H1 (cell line): ENCODE measurements at regions not wholly inside any gene's neighbourhood (a gene's known extent, or its start where the extent isn't known, plus 50 kb on each side); places are given as distances from the start of the nearest gene placed in this dataset.
A peak's percentile ranks its signal among the peaks of the same experiment; 100 is the strongest.

Experiments used
- CTCF ChIA-PET: fragments of 300-600 bp; sonication (Branson Sonifier 250); formaldehyde crosslinking; loops from one replicate; lab custom pipeline; 2021; ENCODE audit not compliant: partially characterized antibody; lab: Charles Lee
- POLR2A ChIA-PET: fragments of 300-600 bp; sonication (Branson Sonifier 250); formaldehyde crosslinking; loops from one replicate; lab custom pipeline; 2021; ENCODE audit warnings: inconsistent platforms; ENCODE audit not compliant: partially characterized antibody; lab: Charles Lee
- DNase-seq, 2 experiments: peaks; one replicate each; pipeline versions ENCODE4 v3.0.0 to v3.0.0-alpha.2; 2010 to 2022; ENCODE audit warnings: low spot score in 2 of 2, low read depth in 1 of 2, mixed read lengths in 1 of 2
- FAIRE-seq: peaks from 2 replicates; lab custom pipeline; 2011; peaks lifted over from hg19 to GRCh38; lab: Jason Lieb, UNC
- H2AFZ ChIP-seq: 2 replicates; pipeline ENCODE4 v1.8.1; 2012; ENCODE audit warnings: low read length, inconsistent platforms
- H2AK5ac ChIP-seq: 2 replicates; pipeline ENCODE4 v1.6.1; 2013; ENCODE audit warnings: low read depth, low read length
- H2BK120ac ChIP-seq: replicated peaks from 2 replicates; pipeline ENCODE3; 2013; ENCODE audit warnings: low read depth, low read length, inconsistent platforms
- H2BK12ac ChIP-seq: 2 replicates; pipeline ENCODE4 v1.6.1; 2013; ENCODE audit warnings: low read depth, low read length
- H2BK15ac ChIP-seq: 2 replicates; pipeline ENCODE4 v1.6.1; 2013; ENCODE audit warnings: low read length
- H2BK20ac ChIP-seq: 2 replicates; pipeline ENCODE4 v1.6.1; 2013; ENCODE audit warnings: low read length
- H2BK5ac ChIP-seq: 2 replicates; pipeline ENCODE4 v1.6.1; 2013; ENCODE audit warnings: low read depth, low read length
- H3K14ac ChIP-seq: 2 replicates; pipeline ENCODE4 v1.6.1; 2013; ENCODE audit warnings: inconsistent platforms; ENCODE audit not compliant: insufficient read length
- H3K18ac ChIP-seq: 2 replicates; pipeline ENCODE4 v1.6.1; 2013; ENCODE audit warnings: low read length; ENCODE audit errors: extremely low read depth
- H3K23ac ChIP-seq: 2 replicates; pipeline ENCODE4 v1.6.1; 2013; ENCODE audit warnings: inconsistent platforms; ENCODE audit not compliant: insufficient read length
- H3K23me2 ChIP-seq: 2 replicates; pipeline ENCODE4 v1.6.1; 2013; ENCODE audit warnings: low read depth, low read length
- H3K27ac ChIP-seq: 2 replicates; pipeline ENCODE4 v1.6.1; 2011; ENCODE audit warnings: low read depth, low read length, inconsistent platforms
- H3K27me3 ChIP-seq, 4 experiments: replicated peaks in 1 of 4; 1 replicate in 1 of 4; 2 replicates in 3 of 4; pipeline versions ENCODE4 v1.6.1 to v1.8.1; 2011 to 2013; ENCODE audit warnings: low read length in 3 of 4, mild to moderate bottlenecking in 3 of 4, inconsistent platforms in 2 of 4, mixed read lengths in 2 of 4, moderate library complexity in 1 of 4; ENCODE audit not compliant: control insufficient read depth in 3 of 4, insufficient read depth in 3 of 4; ENCODE audit errors: extremely low read depth in 1 of 4
- H3K36me3 ChIP-seq, 4 experiments: 2 replicates each; pipeline versions ENCODE4 v1.6.1 to v1.8.1; 2011 to 2013; ENCODE audit warnings: mild to moderate bottlenecking in 4 of 4, low read length in 3 of 4, moderate library complexity in 2 of 4, control low read depth in 1 of 4, inconsistent platforms in 1 of 4; ENCODE audit not compliant: insufficient read depth in 4 of 4, control insufficient read depth in 2 of 4
- H3K4ac ChIP-seq: replicated peaks from 2 replicates; pipeline ENCODE3; 2013; ENCODE audit warnings: low read length, low read depth, mixed read lengths, inconsistent platforms; ENCODE audit not compliant: insufficient read length
- H3K4me1 ChIP-seq, 4 experiments: replicated peaks in 1 of 4; 1 replicate in 1 of 4; 2 replicates in 3 of 4; pipeline versions ENCODE4 v1.6.1 to v1.8.1; 2011 to 2013; ENCODE audit warnings: low read length in 3 of 4, inconsistent platforms in 2 of 4, mixed read lengths in 1 of 4; ENCODE audit not compliant: insufficient read depth in 4 of 4, control insufficient read depth in 3 of 4
- H3K4me2 ChIP-seq, 2 experiments: 2 replicates each; pipeline versions ENCODE4 v1.6.1 to v1.8.1; 2011 to 2013; ENCODE audit warnings: low read depth in 2 of 2, low read length in 2 of 2, control low read depth in 1 of 2, inconsistent platforms in 1 of 2, mild to moderate bottlenecking in 1 of 2; ENCODE audit not compliant: insufficient read depth in 1 of 2
- H3K4me3 ChIP-seq, 4 experiments: fragments of 200-600, 300-600 bp in 1 of 4; sonication (generic), shearing (Covaris generic), sonication (Bioruptor Twin) in 1 of 4; 2 replicates each; pipeline versions ENCODE4 v1.5.1 to v1.8.1; 2011 to 2016; ENCODE audit warnings: low read length in 4 of 4, low read depth in 3 of 4, control low read depth in 2 of 4, inconsistent platforms in 2 of 4, mild to moderate bottlenecking in 2 of 4, mixed read lengths in 1 of 4, moderate library complexity in 1 of 4; ENCODE audit not compliant: insufficient read depth in 2 of 4; ENCODE audit errors: extremely low read depth in 1 of 4
- H3K56ac ChIP-seq: replicated peaks from 2 replicates; pipeline ENCODE3; 2013; ENCODE audit warnings: low read depth, mild to moderate bottlenecking, mixed read lengths, low read length, inconsistent platforms; ENCODE audit not compliant: insufficient read length
- H3K79me1 ChIP-seq: 2 replicates; pipeline ENCODE4 v1.6.1; 2013; ENCODE audit warnings: low read depth, low read length, control low read depth
- H3K79me2 ChIP-seq, 2 experiments: 2 replicates each; pipeline versions ENCODE4 v1.6.1 to v1.8.1; 2012 to 2013; ENCODE audit warnings: low read length in 2 of 2, mild to moderate bottlenecking in 2 of 2, inconsistent platforms in 1 of 2; ENCODE audit not compliant: insufficient read depth in 2 of 2, control insufficient read depth in 1 of 2
- H3K9ac ChIP-seq, 4 experiments: replicated peaks in 1 of 4; 1 replicate in 1 of 4; 2 replicates in 3 of 4; pipeline versions ENCODE4 v1.6.1 to v1.8.1; 2011 to 2013; ENCODE audit warnings: low read depth in 3 of 4, low read length in 3 of 4, control low read depth in 2 of 4, mild to moderate bottlenecking in 2 of 4, moderate library complexity in 2 of 4, inconsistent platforms in 1 of 4; ENCODE audit errors: extremely low read depth in 1 of 4
- H3K9me3 ChIP-seq, 2 experiments: 2 replicates each; pipeline versions ENCODE4 v1.6.1 to v1.8.1; 2012 to 2013; ENCODE audit warnings: mild to moderate bottlenecking in 2 of 2, moderate library complexity in 2 of 2, control low read depth in 1 of 2, inconsistent platforms in 1 of 2, low read depth in 1 of 2, low read length in 1 of 2, mixed read lengths in 1 of 2; ENCODE audit not compliant: insufficient read depth in 2 of 2
- H4K20me1 ChIP-seq, 2 experiments: replicated peaks in 1 of 2; 2 replicates each; pipeline versions ENCODE3 to v1.8.1; 2011 to 2013; ENCODE audit warnings: inconsistent platforms in 2 of 2, low read length in 2 of 2, mild to moderate bottlenecking in 1 of 2; ENCODE audit not compliant: insufficient read depth in 2 of 2, control insufficient read depth in 1 of 2
- H4K5ac ChIP-seq: 2 replicates; pipeline ENCODE4 v1.6.1; 2013; ENCODE audit warnings: low read length, low read depth, mixed read lengths, inconsistent platforms; ENCODE audit not compliant: insufficient read length
- H4K8ac ChIP-seq: 2 replicates; pipeline ENCODE4 v1.8.0; 2013; ENCODE audit warnings: mild to moderate bottlenecking, moderate library complexity, low read length, inconsistent platforms; ENCODE audit not compliant: insufficient read depth; ENCODE audit errors: extremely low read depth
- H4K91ac ChIP-seq: replicated peaks from 2 replicates; pipeline ENCODE3; 2013; ENCODE audit warnings: low read length, mixed read lengths, inconsistent platforms; ENCODE audit not compliant: insufficient read length
- CTCF ChIP-seq, 3 experiments: IDR thresholded peaks; 1 replicate in 2 of 3; 2 replicates in 1 of 3; pipeline versions ENCODE4 v1.5.1 to v1.6.1; 2011; ENCODE audit warnings: low read length in 3 of 3, mild to moderate bottlenecking in 3 of 3, inconsistent platforms in 2 of 3, low read depth in 1 of 3, moderate library complexity in 1 of 3; ENCODE audit not compliant: insufficient read depth in 1 of 3; ENCODE audit errors: control extremely low read depth in 1 of 3
- HDAC2 ChIP-seq, 2 experiments: fragments of 300-600 bp in 1 of 2; sonication (generic) in 1 of 2; IDR thresholded peaks; 2 replicates each; pipeline ENCODE4 v1.6.1; 2011 to 2012; ENCODE audit warnings: low read depth in 2 of 2, low read length in 2 of 2, mild to moderate bottlenecking in 2 of 2, moderate library complexity in 2 of 2, borderline replicate concordance in 1 of 2, inconsistent platforms in 1 of 2
- NRF1 ChIP-seq: IDR thresholded peaks from 2 replicates; pipeline ENCODE4 v1.6.1; 2011; ENCODE audit warnings: mild to moderate bottlenecking, low read depth, low read length, improper control_type of control experiment
- POLR2AphosphoS5 ChIP-seq: IDR thresholded peaks from 2 replicates; pipeline ENCODE4 v1.6.1; 2011; ENCODE audit warnings: low read depth, low read length
- RAD21 ChIP-seq, 2 experiments: IDR thresholded peaks in 1 of 2; conservative IDR thresholded peaks in 1 of 2; 2 replicates each; pipeline ENCODE4 v1.6.1; 2011; ENCODE audit warnings: low read depth in 2 of 2, low read length in 2 of 2, improper control_type of control experiment in 1 of 2, inconsistent platforms in 1 of 2, mild to moderate bottlenecking in 1 of 2, moderate library complexity in 1 of 2
- RFX5 ChIP-seq: IDR thresholded peaks from 2 replicates; pipeline ENCODE4 v1.6.1; 2011; ENCODE audit warnings: low read depth, low read length, improper control_type of control experiment, borderline replicate concordance
- SIX5 ChIP-seq: IDR thresholded peaks from 2 replicates; pipeline ENCODE4 v1.6.1; 2011; ENCODE audit warnings: mild to moderate bottlenecking, low read depth, low read length
- SUZ12 ChIP-seq: fragments of 200-600 bp; sonication (generic); IDR thresholded peaks from 2 replicates; pipeline ENCODE4 v1.6.1; 2012; ENCODE audit warnings: mild to moderate bottlenecking, inconsistent platforms, low read length, moderate library complexity, mixed read lengths
- TEAD4 ChIP-seq: IDR thresholded peaks from 2 replicates; pipeline ENCODE4 v1.6.1; 2012; ENCODE audit warnings: low read depth, low read length, inconsistent platforms, mixed read lengths
- USF2 ChIP-seq: IDR thresholded peaks from 2 replicates; pipeline ENCODE4 v1.6.1; 2011; ENCODE audit warnings: low read length, improper control_type of control experiment
- YY1 ChIP-seq: IDR thresholded peaks from 2 replicates; pipeline ENCODE4 v1.6.1; 2011; ENCODE audit warnings: low read depth, mild to moderate bottlenecking, low read length
- WGBS, 2 experiments: shearing (Covaris generic) in 1 of 2; methylation state at CpG; one replicate each; pipeline versions ENCODE4 v1.1.6 to v1.1.7; 2013 to 2015; ENCODE audit warnings: low lambda C conversion rate in 2 of 2, mixed read lengths in 2 of 2, inconsistent platforms in 1 of 2, low coverage in 1 of 2, missing lambda C conversion rate in 1 of 2; ENCODE audit not compliant: insufficient replicate concordance in 2 of 2, insufficient coverage in 1 of 2, insufficient read length in 1 of 2; ENCODE audit errors: extremely low coverage in 1 of 2, missing lambda C conversion rate in 1 of 2; 5-methylcytosine and 5-hydroxymethylcytosine counted together

GRCh38 chr14:98684468-98684867 is 587.5 kb downstream of the BCL11B start:
- ChIA-PET CTCF (interaction anchor here (0.6 to 0.7 kb wide), 2 partner anchors 34 to 356 kb away, joined by 3 read pairs; no protein-coding TSS in a partner anchor), POLR2A (no interaction called here)
- no peak overlapping the region for H4K5ac ChIP-seq
- no peak for DNase-seq
- H3K27me3 ChIP-seq: no peaks in the 10 kb centered on the region
- H4K20me1 ChIP-seq: no peaks in the 10 kb centered on the region
- H2AFZ ChIP-seq: no peak overlapping the region
- no peak overlapping the region for H3K56ac ChIP-seq
- no peak overlapping the region for H3K23ac ChIP-seq
- FAIRE-seq: no peak
- no peak overlapping the region for H2BK15ac ChIP-seq
- no peak overlapping the region for H2BK12ac ChIP-seq
- no peak overlapping the region for H2BK5ac ChIP-seq
- H3K27ac ChIP-seq: no peak overlapping the region
- no peak overlapping the region for H3K4me3 ChIP-seq
- no peak overlapping the region for H3K18ac ChIP-seq
- 96% methylated on average over 4 of the region's 4 CpGs; no CpG with 5 or more reads in 1 of the 2 experiments for WGBS, 2 experiments
- no peak overlapping the region for H2AK5ac ChIP-seq
- H3K4ac ChIP-seq: no peak overlapping the region
- no peak overlapping the region for H3K4me2 ChIP-seq
- 0 out of 2 replicates have a peak overlapping the region, but pooled peaks have one; percentile 28 for H4K8ac ChIP-seq
- H3K79me1 ChIP-seq: no peaks in the 10 kb centered on the region
- H3K14ac ChIP-seq: no peak overlapping the region
- H2BK120ac ChIP-seq: no peak overlapping the region
- H2BK20ac ChIP-seq: no peak overlapping the region
- H3K4me1 ChIP-seq: no peaks in the 10 kb centered on the region
- no peaks in the 10 kb centered on the region for H3K23me2 ChIP-seq
- H4K91ac ChIP-seq: no peak overlapping the region
- H3K36me3 ChIP-seq: no peaks in the 10 kb centered on the region
- no peak overlapping the region for H3K9ac ChIP-seq
- H3K9me3 ChIP-seq: no peaks in the 10 kb centered on the region
- no peaks in the 10 kb centered on the region for H3K79me2 ChIP-seq
- TF ChIP-seq RFX5 (no peak), RAD21 (IDR thresholded peaks at IDR 0.05 in 1 of 2, conservative IDR thresholded peaks at IDR 0.05 in 1 of 2; ENCODE audit: low read depth in 2 of 2, low read length in 2 of 2) (no peak), NRF1 (no peak), TEAD4 (no peak), YY1 (no peak), SUZ12 (no peak), HDAC2 (IDR thresholded peaks at IDR 0.05; ENCODE audit: borderline replicate concordance in 1 of 2, low read depth in 2 of 2, low read length in 2 of 2) (no peak), POLR2AphosphoS5 (no peak), SIX5 (no peak), USF2 (no peak), CTCF (IDR thresholded peaks at IDR 0.05; ENCODE audit: control extremely low read depth in 1 of 3, insufficient read depth in 1 of 3, low read depth in 1 of 3, low read length in 3 of 3) (no peak)
